H1 (cell line): ENCODE measurements at regions not wholly inside any gene's neighbourhood (a gene's known extent, or its start where the extent isn't known, plus 50 kb on each side); places are given as distances from the start of the nearest gene placed in this dataset.

Experiments
- CTCF ChIA-PET: fragments of 300-600 bp; sonication (Branson Sonifier 250); formaldehyde crosslinking; loops from one replicate; lab custom pipeline; 2021; ENCODE audit not compliant: partially characterized antibody; lab: Charles Lee
- POLR2A ChIA-PET: fragments of 300-600 bp; sonication (Branson Sonifier 250); formaldehyde crosslinking; loops from one replicate; lab custom pipeline; 2021; ENCODE audit warnings: inconsistent platforms; ENCODE audit not compliant: partially characterized antibody; lab: Charles Lee
- DNase-seq, 2 experiments: peaks; one replicate each; pipeline versions ENCODE4 v3.0.0 to v3.0.0-alpha.2; 2010 to 2022; ENCODE audit warnings: low spot score in 2 of 2, low read depth in 1 of 2, mixed read lengths in 1 of 2
- FAIRE-seq: peaks from 2 replicates; lab custom pipeline; 2011; peaks lifted over from hg19 to GRCh38; lab: Jason Lieb, UNC
- H2AFZ ChIP-seq: 2 replicates; pipeline ENCODE4 v1.8.1; 2012; ENCODE audit warnings: low read length, inconsistent platforms
- H2AK5ac ChIP-seq: 2 replicates; pipeline ENCODE4 v1.6.1; 2013; ENCODE audit warnings: low read depth, low read length
- H2BK120ac ChIP-seq: replicated peaks from 2 replicates; pipeline ENCODE3; 2013; ENCODE audit warnings: low read depth, low read length, inconsistent platforms
- H2BK12ac ChIP-seq: 2 replicates; pipeline ENCODE4 v1.6.1; 2013; ENCODE audit warnings: low read depth, low read length
- H2BK15ac ChIP-seq: 2 replicates; pipeline ENCODE4 v1.6.1; 2013; ENCODE audit warnings: low read length
- H2BK20ac ChIP-seq: 2 replicates; pipeline ENCODE4 v1.6.1; 2013; ENCODE audit warnings: low read length
- H2BK5ac ChIP-seq: 2 replicates; pipeline ENCODE4 v1.6.1; 2013; ENCODE audit warnings: low read depth, low read length
- H3K14ac ChIP-seq: 2 replicates; pipeline ENCODE4 v1.6.1; 2013; ENCODE audit warnings: inconsistent platforms; ENCODE audit not compliant: insufficient read length
- H3K18ac ChIP-seq: 2 replicates; pipeline ENCODE4 v1.6.1; 2013; ENCODE audit warnings: low read length; ENCODE audit errors: extremely low read depth
- H3K23ac ChIP-seq: 2 replicates; pipeline ENCODE4 v1.6.1; 2013; ENCODE audit warnings: inconsistent platforms; ENCODE audit not compliant: insufficient read length
- H3K23me2 ChIP-seq: 2 replicates; pipeline ENCODE4 v1.6.1; 2013; ENCODE audit warnings: low read depth, low read length
- H3K27ac ChIP-seq: 2 replicates; pipeline ENCODE4 v1.6.1; 2011; ENCODE audit warnings: low read depth, low read length, inconsistent platforms
- H3K27me3 ChIP-seq, 4 experiments: replicated peaks in 1 of 4; 1 replicate in 1 of 4; 2 replicates in 3 of 4; pipeline versions ENCODE4 v1.6.1 to v1.8.1; 2011 to 2013; ENCODE audit warnings: low read length in 3 of 4, mild to moderate bottlenecking in 3 of 4, inconsistent platforms in 2 of 4, mixed read lengths in 2 of 4, moderate library complexity in 1 of 4; ENCODE audit not compliant: control insufficient read depth in 3 of 4, insufficient read depth in 3 of 4; ENCODE audit errors: extremely low read depth in 1 of 4
- H3K36me3 ChIP-seq, 4 experiments: 2 replicates each; pipeline versions ENCODE4 v1.6.1 to v1.8.1; 2011 to 2013; ENCODE audit warnings: mild to moderate bottlenecking in 4 of 4, low read length in 3 of 4, moderate library complexity in 2 of 4, control low read depth in 1 of 4, inconsistent platforms in 1 of 4; ENCODE audit not compliant: insufficient read depth in 4 of 4, control insufficient read depth in 2 of 4
- H3K4ac ChIP-seq: replicated peaks from 2 replicates; pipeline ENCODE3; 2013; ENCODE audit warnings: low read length, low read depth, mixed read lengths, inconsistent platforms; ENCODE audit not compliant: insufficient read length
- H3K4me1 ChIP-seq, 4 experiments: replicated peaks in 1 of 4; 1 replicate in 1 of 4; 2 replicates in 3 of 4; pipeline versions ENCODE4 v1.6.1 to v1.8.1; 2011 to 2013; ENCODE audit warnings: low read length in 3 of 4, inconsistent platforms in 2 of 4, mixed read lengths in 1 of 4; ENCODE audit not compliant: insufficient read depth in 4 of 4, control insufficient read depth in 3 of 4
- H3K4me2 ChIP-seq, 2 experiments: 2 replicates each; pipeline versions ENCODE4 v1.6.1 to v1.8.1; 2011 to 2013; ENCODE audit warnings: low read depth in 2 of 2, low read length in 2 of 2, control low read depth in 1 of 2, inconsistent platforms in 1 of 2, mild to moderate bottlenecking in 1 of 2; ENCODE audit not compliant: insufficient read depth in 1 of 2
- H3K4me3 ChIP-seq, 4 experiments: fragments of 200-600, 300-600 bp in 1 of 4; sonication (generic), shearing (Covaris generic), sonication (Bioruptor Twin) in 1 of 4; 2 replicates each; pipeline versions ENCODE4 v1.5.1 to v1.8.1; 2011 to 2016; ENCODE audit warnings: low read length in 4 of 4, low read depth in 3 of 4, control low read depth in 2 of 4, inconsistent platforms in 2 of 4, mild to moderate bottlenecking in 2 of 4, mixed read lengths in 1 of 4, moderate library complexity in 1 of 4; ENCODE audit not compliant: insufficient read depth in 2 of 4; ENCODE audit errors: extremely low read depth in 1 of 4
- H3K56ac ChIP-seq: replicated peaks from 2 replicates; pipeline ENCODE3; 2013; ENCODE audit warnings: low read depth, mild to moderate bottlenecking, mixed read lengths, low read length, inconsistent platforms; ENCODE audit not compliant: insufficient read length
- H3K79me1 ChIP-seq: 2 replicates; pipeline ENCODE4 v1.6.1; 2013; ENCODE audit warnings: low read depth, low read length, control low read depth
- H3K79me2 ChIP-seq, 2 experiments: 2 replicates each; pipeline versions ENCODE4 v1.6.1 to v1.8.1; 2012 to 2013; ENCODE audit warnings: low read length in 2 of 2, mild to moderate bottlenecking in 2 of 2, inconsistent platforms in 1 of 2; ENCODE audit not compliant: insufficient read depth in 2 of 2, control insufficient read depth in 1 of 2
- H3K9ac ChIP-seq, 4 experiments: replicated peaks in 1 of 4; 1 replicate in 1 of 4; 2 replicates in 3 of 4; pipeline versions ENCODE4 v1.6.1 to v1.8.1; 2011 to 2013; ENCODE audit warnings: low read depth in 3 of 4, low read length in 3 of 4, control low read depth in 2 of 4, mild to moderate bottlenecking in 2 of 4, moderate library complexity in 2 of 4, inconsistent platforms in 1 of 4; ENCODE audit errors: extremely low read depth in 1 of 4
- H3K9me3 ChIP-seq, 2 experiments: 2 replicates each; pipeline versions ENCODE4 v1.6.1 to v1.8.1; 2012 to 2013; ENCODE audit warnings: mild to moderate bottlenecking in 2 of 2, moderate library complexity in 2 of 2, control low read depth in 1 of 2, inconsistent platforms in 1 of 2, low read depth in 1 of 2, low read length in 1 of 2, mixed read lengths in 1 of 2; ENCODE audit not compliant: insufficient read depth in 2 of 2
- H4K20me1 ChIP-seq, 2 experiments: replicated peaks in 1 of 2; 2 replicates each; pipeline versions ENCODE3 to v1.8.1; 2011 to 2013; ENCODE audit warnings: inconsistent platforms in 2 of 2, low read length in 2 of 2, mild to moderate bottlenecking in 1 of 2; ENCODE audit not compliant: insufficient read depth in 2 of 2, control insufficient read depth in 1 of 2
- H4K5ac ChIP-seq: 2 replicates; pipeline ENCODE4 v1.6.1; 2013; ENCODE audit warnings: low read length, low read depth, mixed read lengths, inconsistent platforms; ENCODE audit not compliant: insufficient read length
- H4K8ac ChIP-seq: 2 replicates; pipeline ENCODE4 v1.8.0; 2013; ENCODE audit warnings: mild to moderate bottlenecking, moderate library complexity, low read length, inconsistent platforms; ENCODE audit not compliant: insufficient read depth; ENCODE audit errors: extremely low read depth
- H4K91ac ChIP-seq: replicated peaks from 2 replicates; pipeline ENCODE3; 2013; ENCODE audit warnings: low read length, mixed read lengths, inconsistent platforms; ENCODE audit not compliant: insufficient read length
- CHD1 ChIP-seq: IDR thresholded peaks from 2 replicates; pipeline ENCODE4 v1.6.1; 2012; ENCODE audit warnings: low read depth, low read length, improper control_type of control experiment
- CHD2 ChIP-seq: IDR thresholded peaks from 2 replicates; pipeline ENCODE4 v1.6.1; 2012; ENCODE audit warnings: low read length, improper control_type of control experiment
- E2F6 ChIP-seq: IDR thresholded peaks from 2 replicates; pipeline ENCODE4 v1.6.1; 2012; ENCODE audit warnings: inconsistent platforms
- EGR1 ChIP-seq: IDR thresholded peaks from 2 replicates; pipeline ENCODE4 v1.6.1; 2011; ENCODE audit warnings: low read depth, low read length, borderline replicate concordance
- KDM4A ChIP-seq: IDR thresholded peaks from one replicate; pipeline ENCODE4 v1.7.1; 2012; ENCODE audit warnings: low read depth, mild to moderate bottlenecking, moderate library complexity, low read length, inconsistent platforms; ENCODE audit not compliant: severe bottlenecking
- NRF1 ChIP-seq: IDR thresholded peaks from 2 replicates; pipeline ENCODE4 v1.6.1; 2011; ENCODE audit warnings: mild to moderate bottlenecking, low read depth, low read length, improper control_type of control experiment
- PHF8 ChIP-seq: fragments of 200-600 bp; sonication (generic); conservative IDR thresholded peaks from 2 replicates; pipeline ENCODE4 v1.7.1; 2012; ENCODE audit warnings: low read depth, mild to moderate bottlenecking, inconsistent platforms, low read length, moderate library complexity
- SIN3A ChIP-seq, 2 experiments: IDR thresholded peaks in 1 of 2; conservative IDR thresholded peaks in 1 of 2; 2 replicates each; pipeline ENCODE4 v1.6.1; 2011 to 2012; ENCODE audit warnings: low read length in 2 of 2, improper control_type of control experiment in 1 of 2, low read depth in 1 of 2, mild to moderate bottlenecking in 1 of 2
- SIX5 ChIP-seq: IDR thresholded peaks from 2 replicates; pipeline ENCODE4 v1.6.1; 2011; ENCODE audit warnings: mild to moderate bottlenecking, low read depth, low read length
- SP1 ChIP-seq: IDR thresholded peaks from 2 replicates; pipeline ENCODE4 v1.6.1; 2011; ENCODE audit warnings: low read depth, low read length
- SP2 ChIP-seq: IDR thresholded peaks from 2 replicates; pipeline ENCODE4 v1.6.1; 2012; ENCODE audit warnings: mild to moderate bottlenecking, low read length, inconsistent platforms
- WGBS, 2 experiments: shearing (Covaris generic) in 1 of 2; methylation state at CpG; one replicate each; pipeline versions ENCODE4 v1.1.6 to v1.1.7; 2013 to 2015; ENCODE audit warnings: low lambda C conversion rate in 2 of 2, mixed read lengths in 2 of 2, inconsistent platforms in 1 of 2, low coverage in 1 of 2, missing lambda C conversion rate in 1 of 2; ENCODE audit not compliant: insufficient replicate concordance in 2 of 2, insufficient coverage in 1 of 2, insufficient read length in 1 of 2; ENCODE audit errors: extremely low coverage in 1 of 2, missing lambda C conversion rate in 1 of 2; 5-methylcytosine and 5-hydroxymethylcytosine counted together
- TF ChIP-seq, protein P1 (sequence below), 3 experiments: IDR thresholded peaks; 1 replicate in 2 of 3; 2 replicates in 1 of 3; pipeline versions ENCODE4 v1.5.1 to v1.6.1; 2011; ENCODE audit warnings: low read length in 3 of 3, mild to moderate bottlenecking in 3 of 3, inconsistent platforms in 2 of 3, low read depth in 1 of 3, moderate library complexity in 1 of 3; ENCODE audit not compliant: insufficient read depth in 1 of 3; ENCODE audit errors: control extremely low read depth in 1 of 3

DNA sequence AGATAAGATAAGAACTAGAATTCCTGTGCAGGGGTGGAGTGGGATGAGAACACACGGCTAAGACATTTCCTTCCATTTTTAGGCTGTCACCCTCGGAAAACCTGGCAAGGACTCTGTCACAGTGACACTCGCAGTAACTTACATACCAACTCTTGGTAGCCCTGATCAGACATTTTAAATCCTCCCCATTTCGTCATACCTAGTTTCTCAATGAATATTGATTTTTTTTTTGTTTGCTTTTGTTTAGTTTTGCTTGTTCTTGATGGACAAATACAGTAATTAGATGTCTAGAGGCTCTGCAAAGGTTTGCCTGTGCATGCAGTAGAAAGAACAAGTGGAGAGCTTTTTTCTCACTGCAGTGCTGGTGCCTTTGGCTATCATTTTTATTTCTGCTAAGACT lies 213.0 kb upstream of the FAM83B start:
- Histone ChIP-seq H4K20me1 (no peaks in the 10 kb centered on the region), H2BK5ac (no peak overlapping the region), H2BK15ac (no peak overlapping the region), H4K5ac (no peak overlapping the region), H4K91ac (no peak overlapping the region), H3K36me3 (no peaks in the 10 kb centered on the region), H3K79me2 (no peaks in the 10 kb centered on the region), H2AFZ (0 out of 2 replicates have a peak overlapping the region, but pooled peaks have one; percentile 12), H3K9ac (no peak overlapping the region), H2BK120ac (no peak overlapping the region), H3K4ac (no peak overlapping the region), H3K4me3 (no peak overlapping the region), H3K27me3 (no peaks in the 10 kb centered on the region), H2BK20ac (no peak overlapping the region), H3K56ac (no peak overlapping the region), H3K18ac (no peak overlapping the region), H3K23me2 (no peaks in the 10 kb centered on the region), H3K27ac (no peak overlapping the region), H3K14ac (no peak overlapping the region), H4K8ac (no peak overlapping the region), H3K79me1 (no peaks in the 10 kb centered on the region), H3K4me1 (no peaks in the 10 kb centered on the region), H3K4me2 (no peak overlapping the region), H2BK12ac (no peak overlapping the region), H3K9me3 (no peaks in the 10 kb centered on the region), H2AK5ac (no peak overlapping the region), H3K23ac (no peak overlapping the region)
- FAIRE-seq (no peak), DNase-seq (no peak)
- CTCF ChIA-PET, result no interaction called here
- 93% methylated on average over 4 of the region's 4 CpGs; no CpG with 5 or more reads in 1 of the 2 experiments for WGBS, 2 experiments
- POLR2A ChIA-PET, result no interaction called here
- no peak for TF ChIP-seq NRF1
- TF ChIP-seq, protein P1, sequence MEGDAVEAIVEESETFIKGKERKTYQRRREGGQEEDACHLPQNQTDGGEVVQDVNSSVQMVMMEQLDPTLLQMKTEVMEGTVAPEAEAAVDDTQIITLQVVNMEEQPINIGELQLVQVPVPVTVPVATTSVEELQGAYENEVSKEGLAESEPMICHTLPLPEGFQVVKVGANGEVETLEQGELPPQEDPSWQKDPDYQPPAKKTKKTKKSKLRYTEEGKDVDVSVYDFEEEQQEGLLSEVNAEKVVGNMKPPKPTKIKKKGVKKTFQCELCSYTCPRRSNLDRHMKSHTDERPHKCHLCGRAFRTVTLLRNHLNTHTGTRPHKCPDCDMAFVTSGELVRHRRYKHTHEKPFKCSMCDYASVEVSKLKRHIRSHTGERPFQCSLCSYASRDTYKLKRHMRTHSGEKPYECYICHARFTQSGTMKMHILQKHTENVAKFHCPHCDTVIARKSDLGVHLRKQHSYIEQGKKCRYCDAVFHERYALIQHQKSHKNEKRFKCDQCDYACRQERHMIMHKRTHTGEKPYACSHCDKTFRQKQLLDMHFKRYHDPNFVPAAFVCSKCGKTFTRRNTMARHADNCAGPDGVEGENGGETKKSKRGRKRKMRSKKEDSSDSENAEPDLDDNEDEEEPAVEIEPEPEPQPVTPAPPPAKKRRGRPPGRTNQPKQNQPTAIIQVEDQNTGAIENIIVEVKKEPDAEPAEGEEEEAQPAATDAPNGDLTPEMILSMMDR (IDR thresholded peaks at IDR 0.05; ENCODE audit: control extremely low read depth in 1 of 3, insufficient read depth in 1 of 3, low read depth in 1 of 3, low read length in 3 of 3), result no peak
- TF ChIP-seq KDM4A, result no peak
- no peak for TF ChIP-seq PHF8
- no peak for TF ChIP-seq CHD1
- no peak for TF ChIP-seq SIX5
- TF ChIP-seq SIN3A (conservative IDR thresholded peaks at IDR 0.05 in 1 of 2, IDR thresholded peaks at IDR 0.05 in 1 of 2; ENCODE audit: low read depth in 1 of 2, low read length in 2 of 2), result no peak
- no peak for TF ChIP-seq E2F6
- no peak for TF ChIP-seq SP2
- no peak for TF ChIP-seq CHD2
- no peak for TF ChIP-seq SP1
- TF ChIP-seq EGR1, result no peak
